ENCODE measurements at regions not wholly inside any gene's neighbourhood (a gene's known extent, or its start where the extent isn't known, plus 50 kb on each side); places are given as distances from the start of the nearest gene placed in this dataset.

DNA sequence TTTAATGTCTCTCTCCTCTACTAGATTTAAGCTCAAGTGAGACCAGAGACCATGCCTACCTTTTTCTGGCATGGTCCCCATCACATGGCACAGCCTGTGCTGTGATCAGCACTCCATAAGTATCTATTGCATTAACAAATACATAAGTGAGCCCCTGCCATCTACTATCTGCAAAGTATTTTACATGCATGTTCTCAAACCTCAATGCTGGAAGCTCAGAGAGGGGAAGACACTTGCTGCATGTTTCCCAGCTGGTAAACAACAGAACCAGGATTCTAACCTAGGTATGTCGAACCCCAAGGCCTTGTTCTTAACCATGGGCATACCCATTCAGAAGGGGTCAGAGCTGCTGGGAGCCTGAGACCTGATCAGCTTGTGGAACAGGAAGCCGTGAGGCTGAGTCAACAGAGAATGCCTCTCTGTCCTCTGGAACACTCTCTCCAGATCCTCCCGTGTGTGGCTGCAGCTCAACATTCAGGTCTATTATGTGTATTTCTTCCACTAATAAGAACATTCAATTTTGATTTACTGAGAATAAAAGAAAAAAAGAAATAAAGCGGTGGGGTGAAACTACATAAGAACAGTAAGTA lies 232.5 kb upstream of the MSX2 start:
- TF ChIP-seq, protein P1, sequence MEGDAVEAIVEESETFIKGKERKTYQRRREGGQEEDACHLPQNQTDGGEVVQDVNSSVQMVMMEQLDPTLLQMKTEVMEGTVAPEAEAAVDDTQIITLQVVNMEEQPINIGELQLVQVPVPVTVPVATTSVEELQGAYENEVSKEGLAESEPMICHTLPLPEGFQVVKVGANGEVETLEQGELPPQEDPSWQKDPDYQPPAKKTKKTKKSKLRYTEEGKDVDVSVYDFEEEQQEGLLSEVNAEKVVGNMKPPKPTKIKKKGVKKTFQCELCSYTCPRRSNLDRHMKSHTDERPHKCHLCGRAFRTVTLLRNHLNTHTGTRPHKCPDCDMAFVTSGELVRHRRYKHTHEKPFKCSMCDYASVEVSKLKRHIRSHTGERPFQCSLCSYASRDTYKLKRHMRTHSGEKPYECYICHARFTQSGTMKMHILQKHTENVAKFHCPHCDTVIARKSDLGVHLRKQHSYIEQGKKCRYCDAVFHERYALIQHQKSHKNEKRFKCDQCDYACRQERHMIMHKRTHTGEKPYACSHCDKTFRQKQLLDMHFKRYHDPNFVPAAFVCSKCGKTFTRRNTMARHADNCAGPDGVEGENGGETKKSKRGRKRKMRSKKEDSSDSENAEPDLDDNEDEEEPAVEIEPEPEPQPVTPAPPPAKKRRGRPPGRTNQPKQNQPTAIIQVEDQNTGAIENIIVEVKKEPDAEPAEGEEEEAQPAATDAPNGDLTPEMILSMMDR (IDR thresholded peaks at IDR 0.05): no peak
- TF ChIP-seq, protein P2, sequence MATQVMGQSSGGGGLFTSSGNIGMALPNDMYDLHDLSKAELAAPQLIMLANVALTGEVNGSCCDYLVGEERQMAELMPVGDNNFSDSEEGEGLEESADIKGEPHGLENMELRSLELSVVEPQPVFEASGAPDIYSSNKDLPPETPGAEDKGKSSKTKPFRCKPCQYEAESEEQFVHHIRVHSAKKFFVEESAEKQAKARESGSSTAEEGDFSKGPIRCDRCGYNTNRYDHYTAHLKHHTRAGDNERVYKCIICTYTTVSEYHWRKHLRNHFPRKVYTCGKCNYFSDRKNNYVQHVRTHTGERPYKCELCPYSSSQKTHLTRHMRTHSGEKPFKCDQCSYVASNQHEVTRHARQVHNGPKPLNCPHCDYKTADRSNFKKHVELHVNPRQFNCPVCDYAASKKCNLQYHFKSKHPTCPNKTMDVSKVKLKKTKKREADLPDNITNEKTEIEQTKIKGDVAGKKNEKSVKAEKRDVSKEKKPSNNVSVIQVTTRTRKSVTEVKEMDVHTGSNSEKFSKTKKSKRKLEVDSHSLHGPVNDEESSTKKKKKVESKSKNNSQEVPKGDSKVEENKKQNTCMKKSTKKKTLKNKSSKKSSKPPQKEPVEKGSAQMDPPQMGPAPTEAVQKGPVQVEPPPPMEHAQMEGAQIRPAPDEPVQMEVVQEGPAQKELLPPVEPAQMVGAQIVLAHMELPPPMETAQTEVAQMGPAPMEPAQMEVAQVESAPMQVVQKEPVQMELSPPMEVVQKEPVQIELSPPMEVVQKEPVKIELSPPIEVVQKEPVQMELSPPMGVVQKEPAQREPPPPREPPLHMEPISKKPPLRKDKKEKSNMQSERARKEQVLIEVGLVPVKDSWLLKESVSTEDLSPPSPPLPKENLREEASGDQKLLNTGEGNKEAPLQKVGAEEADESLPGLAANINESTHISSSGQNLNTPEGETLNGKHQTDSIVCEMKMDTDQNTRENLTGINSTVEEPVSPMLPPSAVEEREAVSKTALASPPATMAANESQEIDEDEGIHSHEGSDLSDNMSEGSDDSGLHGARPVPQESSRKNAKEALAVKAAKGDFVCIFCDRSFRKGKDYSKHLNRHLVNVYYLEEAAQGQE (IDR thresholded peaks at IDR 0.05; ENCODE audit: insufficient read depth in 1 of 2, low read depth in 2 of 2, low read length in 1 of 2): no peak
- no peak for TF ChIP-seq POLR2AphosphoS5 (IDR thresholded peaks at IDR 0.05; ENCODE audit: low read depth, low read length)
- no peak for TF ChIP-seq SIN3A (IDR thresholded peaks at IDR 0.05; ENCODE audit: borderline replicate concordance, insufficient read depth, low read depth, low read length)
- TF ChIP-seq TCF7L2 (IDR thresholded peaks at IDR 0.05; ENCODE audit: low read depth, low read length): no peak

Measured in Panc1 (cell line).